CD4-positive, alpha-beta T cell treated with Interleukin-6 at 100 ng/mL for 8 hours (primary cell): ENCODE measurements at regions not wholly inside any gene's neighbourhood (a gene's known extent, or its start where the extent isn't known, plus 50 kb on each side); places are given as distances from the start of the nearest gene placed in this dataset.

ENCODE experiments used
- DNase-seq: peaks from one replicate; pipeline ENCODE4 v3.0.0-alpha.2; 2020; ENCODE audit warnings: mixed read lengths, low spot score

- no peak for DNase-seq
These were observed 277.1 kb downstream of the BRINP1 start for GRCh38 chr9:119092125-119092524.

- DNase-seq: no peak
These were observed 275.1 kb downstream of the BRINP1 start for GRCh38 chr9:119094086-119094485.

- DNase-seq: no peak
These were observed 274.2 kb downstream of the BRINP1 start for GRCh38 chr9:119095072-119095471.

GRCh38 chr9:119101048-119101447, 268.2 kb downstream of the BRINP1 start:
- DNase-seq: no peak

- no peak for DNase-seq
These were observed 254.6 kb downstream of the BRINP1 start for GRCh38 chr9:119114681-119115080.
